GDM1 (cell line): ENCODE measurements at regions not wholly inside any gene's neighbourhood (a gene's known extent, or its start where the extent isn't known, plus 50 kb on each side); places are given as distances from the start of the nearest gene placed in this dataset.

Experiments used
- DNase-seq: peaks from one replicate; lab custom pipeline; 2025; lab: John Stamatoyannopoulos, UW

- no peak for DNase-seq
Measured at GRCh38 chr2:58954880-58955385, 713.8 kb upstream of the FANCL start.

GRCh38 chr2:58951722-58952121, 710.6 kb upstream of the FANCL start:
- DNase-seq, result no peak

- no peak for DNase-seq
Measured at GRCh38 chr2:58950795-58951462, 709.8 kb upstream of the FANCL start.

- no peak for DNase-seq
Measured at GRCh38 chr2:58939388-58939787, 698.3 kb upstream of the FANCL start.

- no peak for DNase-seq
Measured at GRCh38 chr2:58938988-58939387, 697.9 kb upstream of the FANCL start.

GRCh38 chr2:58932801-58933200, 691.7 kb upstream of the FANCL start:
- no peak for DNase-seq

- DNase-seq, result no peak
Measured at GRCh38 chr2:58930537-58930936, 689.4 kb upstream of the FANCL start.

DNA sequence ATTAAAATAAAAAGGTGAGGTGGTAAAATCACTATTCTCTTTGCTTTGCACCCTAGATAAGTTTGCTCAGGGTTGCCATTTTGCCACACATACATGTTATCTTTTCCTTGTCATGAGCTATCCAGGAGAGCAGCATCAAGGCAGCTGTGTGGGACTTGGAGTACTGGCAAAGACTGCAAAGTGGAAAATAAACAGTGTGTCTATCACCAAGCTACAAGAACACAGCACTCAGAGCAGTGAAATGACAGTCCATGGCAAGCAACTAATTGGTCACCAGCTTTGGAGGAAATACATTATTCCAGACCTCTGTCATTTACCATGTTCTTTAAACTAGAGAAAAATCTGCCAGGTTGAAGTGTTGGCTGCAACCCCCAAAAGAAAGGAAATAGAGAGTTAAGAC, 687.8 kb upstream of the FANCL start:
- DNase-seq, result no peak

DNA sequence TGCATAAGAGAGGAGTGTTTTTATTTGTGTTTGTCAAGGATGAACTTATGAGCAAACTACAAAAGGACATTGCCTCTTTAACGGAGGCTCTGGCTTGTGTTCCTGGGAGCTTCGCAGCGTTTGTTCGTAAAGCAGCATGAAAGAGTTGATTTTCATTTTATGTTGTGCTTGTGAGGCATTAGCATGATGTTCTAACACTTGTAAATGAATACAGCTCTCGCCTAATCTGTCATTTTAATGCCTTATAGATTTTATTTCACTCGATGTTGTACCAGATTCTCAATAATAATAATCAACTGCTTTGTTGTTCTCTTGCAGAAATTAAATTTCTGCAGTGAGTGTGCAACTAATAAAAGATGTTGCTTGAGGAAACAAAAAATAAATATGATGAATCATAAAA, 687.3 kb upstream of the FANCL start:
- DNase-seq, result no peak

- no peak for DNase-seq
Measured at GRCh38 chr2:58926112-58926511, 685.0 kb upstream of the FANCL start.

DNA sequence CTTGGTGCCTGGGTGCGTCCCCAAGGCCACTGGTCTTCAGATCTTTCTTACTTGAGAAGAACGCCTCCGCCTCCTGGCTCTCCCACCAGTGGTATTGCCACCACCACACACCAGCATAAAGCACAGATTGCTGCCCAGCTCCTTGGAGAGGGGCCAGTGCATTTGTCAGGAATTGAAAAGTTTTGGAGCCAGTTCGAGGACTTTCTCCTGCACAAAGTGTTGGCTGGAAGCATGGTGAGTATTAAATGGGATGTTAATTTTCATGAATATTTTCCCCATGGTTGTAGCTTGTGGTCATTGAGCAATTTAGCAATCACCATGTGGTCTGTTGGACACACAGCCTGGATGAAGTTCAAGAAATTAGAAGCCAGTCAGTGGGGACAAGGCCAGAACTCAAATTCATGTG, 684.6 kb upstream of the FANCL start:
- no peak for DNase-seq

DNA sequence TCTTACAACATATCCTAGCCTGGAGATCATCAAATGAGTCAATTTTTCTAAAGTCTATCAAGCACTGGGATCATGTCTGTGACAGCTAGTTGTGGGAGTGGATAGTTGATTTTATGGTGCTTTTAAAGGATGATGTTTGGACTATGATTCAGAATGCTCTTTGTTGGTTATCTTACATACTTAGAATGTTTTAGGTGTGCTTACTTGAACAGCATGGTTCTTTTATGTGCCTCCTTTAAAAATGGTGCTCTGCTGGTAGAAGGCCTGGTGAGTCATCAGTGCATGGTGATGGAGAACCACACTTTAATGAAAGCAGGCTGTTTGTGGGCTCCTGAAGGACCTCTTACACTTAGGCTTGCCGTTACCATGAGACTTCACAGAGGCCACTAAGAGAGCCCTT, 682.7 kb upstream of the FANCL start:
- no peak for DNase-seq

- no peak for DNase-seq
Measured at GRCh38 chr2:58922245-58922644, 681.1 kb upstream of the FANCL start.

GRCh38 chr2:58921676-58922075, 680.6 kb upstream of the FANCL start:
- no peak for DNase-seq

DNA sequence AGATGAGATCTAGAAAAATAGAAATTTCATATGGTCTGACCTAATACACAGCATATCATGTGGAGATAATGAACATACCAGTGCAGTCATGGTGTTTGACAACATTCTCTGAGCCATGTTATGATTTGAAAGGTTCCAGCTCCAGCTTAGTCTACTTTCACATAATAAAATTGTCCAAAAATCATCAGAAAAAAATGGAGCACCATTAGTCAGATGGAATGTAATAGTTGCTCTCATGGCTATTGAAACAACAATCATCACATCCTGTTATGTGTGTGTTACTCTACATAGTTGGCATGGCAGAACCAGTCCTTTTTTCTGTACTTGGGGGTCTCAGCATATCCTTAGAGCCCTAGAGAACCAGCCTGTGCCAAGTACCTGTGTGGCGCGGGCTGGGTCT, 678.9 kb upstream of the FANCL start:
- no peak for DNase-seq

DNA sequence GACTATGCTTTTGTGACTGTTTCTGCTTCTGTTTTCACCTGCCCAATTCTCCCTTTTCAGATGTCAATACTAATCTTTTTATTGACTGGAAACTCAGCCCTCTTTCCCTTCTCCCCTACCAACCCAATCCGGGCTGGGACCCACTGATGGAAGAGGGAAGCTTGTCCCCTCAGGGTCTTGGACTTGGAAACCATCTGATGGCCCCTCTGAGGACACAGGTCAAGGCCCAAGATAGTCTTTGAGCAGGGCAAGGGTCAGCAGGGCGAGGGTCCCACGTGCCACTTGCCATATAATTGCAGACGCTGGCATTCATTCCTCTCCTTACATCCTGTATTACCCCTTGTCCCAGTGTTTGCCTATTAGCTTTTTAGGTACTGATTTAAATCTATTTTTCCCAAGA, 678.2 kb upstream of the FANCL start:
- no peak for DNase-seq

- no peak for DNase-seq
Measured at GRCh38 chr2:58918141-58918540, 677.0 kb upstream of the FANCL start.

DNA sequence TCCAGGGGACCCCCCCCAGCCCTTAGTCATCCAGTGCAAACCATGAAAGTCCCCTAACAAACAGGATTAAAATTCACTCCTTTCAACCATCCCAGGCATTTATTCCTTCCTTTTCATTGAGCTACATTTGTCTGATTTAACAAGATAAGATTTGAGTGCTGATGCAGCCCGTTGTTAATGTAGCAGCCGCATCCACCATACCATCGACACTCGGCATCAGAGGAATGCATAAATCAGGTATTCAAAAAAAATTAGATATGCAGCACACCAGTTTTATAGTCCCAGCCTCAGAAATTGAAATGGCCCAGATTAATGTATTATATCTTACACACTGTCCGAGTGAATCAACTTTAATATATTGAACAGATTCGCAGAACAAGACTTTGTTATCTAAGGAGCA, 676.5 kb upstream of the FANCL start:
- no peak for DNase-seq

DNA sequence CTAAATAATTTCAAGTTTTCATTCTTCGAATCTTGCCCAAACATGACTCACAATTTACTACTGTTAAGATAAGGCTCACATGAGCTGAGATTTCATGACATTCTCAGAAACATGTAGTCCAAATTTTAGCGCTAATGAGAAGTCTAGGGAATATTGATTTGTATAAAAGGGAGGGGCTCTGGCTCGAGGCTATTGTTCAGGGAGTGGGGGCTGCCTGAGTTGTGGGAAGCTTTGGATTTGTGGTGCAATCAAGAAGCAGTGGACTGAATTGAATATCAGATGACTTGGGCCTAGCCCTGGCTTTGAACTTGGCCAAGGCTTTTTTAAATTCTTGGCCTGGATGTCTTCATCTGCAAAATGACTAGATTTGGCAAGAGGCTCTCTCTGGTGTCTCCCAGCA, 674.9 kb upstream of the FANCL start:
- no peak for DNase-seq

GRCh38 chr2:58914733-58915505, 673.8 kb upstream of the FANCL start:
- DNase-seq, result no peak

DNA sequence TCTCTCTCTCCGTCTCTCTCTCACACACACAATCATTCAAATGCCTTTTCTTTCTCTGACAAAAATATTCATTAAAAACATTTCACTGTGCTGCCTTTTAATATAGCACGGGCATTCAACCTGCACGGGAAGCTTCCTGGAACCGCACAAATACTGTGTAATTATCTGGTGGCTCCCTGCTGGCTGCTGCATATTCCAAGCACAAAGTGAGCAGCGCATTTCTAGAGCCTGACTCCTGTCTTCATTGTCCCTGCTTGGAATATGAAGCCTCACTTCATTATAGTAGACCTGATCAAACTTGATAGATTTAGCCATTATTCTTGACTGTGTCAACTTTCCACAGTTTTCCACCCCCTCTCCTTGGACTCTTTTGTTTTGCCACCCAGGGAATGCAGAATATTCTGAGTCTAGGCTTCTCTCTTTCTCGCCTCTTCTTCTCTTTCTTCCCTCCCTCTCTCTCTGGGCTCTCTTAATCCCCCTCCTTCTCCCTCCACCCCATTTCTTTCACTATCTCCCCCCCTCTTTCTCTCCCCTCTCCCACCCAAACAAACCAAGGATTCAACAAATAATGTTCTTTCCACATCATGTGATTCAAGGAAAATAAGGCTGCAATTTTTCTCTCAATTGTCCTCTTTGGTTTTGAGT, 672.1 kb upstream of the FANCL start:
- DNase-seq, result no peak

GRCh38 chr2:58911877-58912276, 670.8 kb upstream of the FANCL start:
- DNase-seq, result no peak

- no peak for DNase-seq
Measured at GRCh38 chr2:58908501-58909154, 667.5 kb upstream of the FANCL start.
